ENCODE measurements at regions not wholly inside any gene's neighbourhood (a gene's known extent, or its start where the extent isn't known, plus 50 kb on each side); places are given as distances from the start of the nearest gene placed in this dataset.

GRCh38 chr6:126210398-126211075, 129.4 kb upstream of the CENPW start:
- no peak for TF ChIP-seq EZH2 (IDR thresholded peaks at IDR 0.05; ENCODE audit: low read length, missing control alignments)
- no peak for TF ChIP-seq CTCF (conservative IDR thresholded peaks at IDR 0.05 in 1 of 2, IDR thresholded peaks at IDR 0.05 in 1 of 2; ENCODE audit: low read depth in 1 of 2, low read length in 2 of 2)

Measured in fibroblast of lung (primary cell).